Astrocyte (in vitro differentiated cells and primary cell): ENCODE measurements at regions not wholly inside any gene's neighbourhood (a gene's known extent, or its start where the extent isn't known, plus 50 kb on each side); places are given as distances from the start of the nearest gene placed in this dataset.

ENCODE experiments used
- DNase-seq: peaks from one replicate; pipeline ENCODE4 v3.0.0-alpha.2; 2010; ENCODE audit warnings: low read depth
- FAIRE-seq: peaks from 2 replicates; lab custom pipeline; 2011; peaks lifted over from hg19 to GRCh38; lab: Jason Lieb, UNC
- H2AFZ ChIP-seq: 2 replicates; pipeline ENCODE4 v1.6.0; 2012; ENCODE audit warnings: low read depth, low read length, inconsistent platforms
- H3K27ac ChIP-seq: 2 replicates; pipeline ENCODE4 v1.5.1; 2011; ENCODE audit warnings: low read depth, low read length, inconsistent platforms
- H3K27me3 ChIP-seq: 2 replicates; pipeline ENCODE4 v1.6.0; 2011; ENCODE audit warnings: low read length, inconsistent platforms; ENCODE audit not compliant: insufficient read depth
- H3K36me3 ChIP-seq: 2 replicates; pipeline ENCODE4 v1.5.1; 2011; ENCODE audit warnings: low read length, inconsistent platforms; ENCODE audit not compliant: insufficient read depth
- H3K4me1 ChIP-seq: 2 replicates; pipeline ENCODE4 v1.5.1; 2011; ENCODE audit warnings: low read length, inconsistent platforms; ENCODE audit not compliant: insufficient read depth
- H3K4me2 ChIP-seq: 2 replicates; pipeline ENCODE4 v1.6.0; 2012; ENCODE audit warnings: low read length, inconsistent platforms
- H3K4me3 ChIP-seq: 2 replicates; pipeline ENCODE4 v1.5.1; 2011; ENCODE audit warnings: low read depth, mild to moderate bottlenecking, low read length, inconsistent platforms; ENCODE audit not compliant: insufficient read depth
- H3K79me2 ChIP-seq: 2 replicates; pipeline ENCODE4 v1.6.0; 2012; ENCODE audit warnings: mild to moderate bottlenecking, low read length, inconsistent platforms; ENCODE audit not compliant: insufficient read depth
- H3K9ac ChIP-seq: 2 replicates; pipeline ENCODE4 v1.6.0; 2012; ENCODE audit warnings: mild to moderate bottlenecking, low read length, inconsistent platforms
- H3K9me3 ChIP-seq: 2 replicates; pipeline ENCODE4 v1.5.1; 2012; ENCODE audit warnings: low read depth, mild to moderate bottlenecking, low read length, inconsistent platforms; ENCODE audit not compliant: insufficient read depth
- H4K20me1 ChIP-seq: 2 replicates; pipeline ENCODE4 v1.6.0; 2012; ENCODE audit warnings: low read length, inconsistent platforms; ENCODE audit not compliant: insufficient read depth
- H3K27ac Mint-ChIP-seq: one replicate; pipeline ENCODE4 v1.8.0; 2021; ENCODE audit warnings: mild to moderate bottlenecking, mixed read lengths; ENCODE audit not compliant: unreplicated experiment
- H3K27me3 Mint-ChIP-seq: one replicate; pipeline ENCODE4 v1.8.0; 2021; ENCODE audit warnings: low read depth, mixed read lengths; ENCODE audit not compliant: unreplicated experiment
- H3K36me3 Mint-ChIP-seq: one replicate; pipeline ENCODE4 v1.8.0; 2021; ENCODE audit warnings: low read depth, mixed read lengths; ENCODE audit not compliant: unreplicated experiment
- H3K4me1 Mint-ChIP-seq: one replicate; pipeline ENCODE4 v1.8.0; 2021; ENCODE audit warnings: low read depth, mixed read lengths; ENCODE audit not compliant: unreplicated experiment
- H3K4me3 Mint-ChIP-seq: one replicate; pipeline ENCODE4 v1.8.0; 2021; ENCODE audit warnings: mild to moderate bottlenecking, moderate library complexity, mixed read lengths; ENCODE audit not compliant: unreplicated experiment
- H3K9me3 Mint-ChIP-seq: one replicate; pipeline ENCODE4 v1.8.0; 2021; ENCODE audit warnings: mild to moderate bottlenecking, mixed read lengths; ENCODE audit not compliant: unreplicated experiment
- EZH2 ChIP-seq: IDR thresholded peaks from 2 replicates; pipeline ENCODE4 v1.6.1; 2012; ENCODE audit warnings: mild to moderate bottlenecking, low read length, inconsistent platforms; ENCODE audit not compliant: insufficient read depth
- TF ChIP-seq, protein P1 (sequence below): IDR thresholded peaks from 2 replicates; pipeline ENCODE4 v1.5.1; 2011; ENCODE audit warnings: low read depth, mild to moderate bottlenecking, inconsistent platforms, low read length, moderate library complexity; ENCODE audit not compliant: insufficient read depth

DNA sequence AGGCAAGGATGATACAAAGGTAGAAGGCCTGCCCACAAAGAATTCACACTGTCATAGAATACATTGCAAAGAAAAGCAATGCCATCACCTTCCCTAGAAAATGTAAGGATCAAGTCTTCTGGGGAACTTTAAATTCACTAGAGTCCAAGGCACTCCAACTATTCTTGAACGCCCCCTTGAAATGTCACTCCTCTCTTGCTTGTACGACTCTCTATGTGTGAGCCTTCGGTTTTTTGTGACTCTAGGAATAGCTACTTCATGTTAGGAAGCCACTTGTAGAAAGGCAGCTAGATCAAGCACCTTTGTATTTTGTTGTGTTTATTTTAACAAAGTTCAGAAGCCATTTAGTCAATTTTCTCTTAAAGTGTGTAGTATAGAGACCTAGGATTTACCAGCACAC is 159.2 kb upstream of the ARID1B start:
- DNase-seq, result no peak
- no peaks in the 10 kb centered on the region for H3K4me1 Mint-ChIP-seq
- no peak overlapping the region for H3K27ac ChIP-seq
- H3K4me3 Mint-ChIP-seq, result no peak overlapping the region
- peaks cover 5% of the 10 kb centered on the region for H3K27me3 Mint-ChIP-seq
- FAIRE-seq, result no peak
- no peaks in the 10 kb centered on the region for H3K79me2 ChIP-seq
- H3K27ac Mint-ChIP-seq, result no peak overlapping the region
- peaks cover 12% of the 10 kb centered on the region for H3K9me3 Mint-ChIP-seq
- H3K27me3 ChIP-seq, result no peaks in the 10 kb centered on the region
- no peak overlapping the region for H3K4me3 ChIP-seq
- no peaks in the 10 kb centered on the region for H4K20me1 ChIP-seq
- no peaks in the 10 kb centered on the region for H3K4me1 ChIP-seq
- H3K36me3 Mint-ChIP-seq, result no peaks in the 10 kb centered on the region
- no peaks in the 10 kb centered on the region for H3K36me3 ChIP-seq
- no peak overlapping the region for H3K4me2 ChIP-seq
- H3K9me3 ChIP-seq, result peaks cover 5% of the 10 kb centered on the region
- no peak overlapping the region for H2AFZ ChIP-seq
- TF ChIP-seq EZH2, result no peak
- TF ChIP-seq, protein P1, sequence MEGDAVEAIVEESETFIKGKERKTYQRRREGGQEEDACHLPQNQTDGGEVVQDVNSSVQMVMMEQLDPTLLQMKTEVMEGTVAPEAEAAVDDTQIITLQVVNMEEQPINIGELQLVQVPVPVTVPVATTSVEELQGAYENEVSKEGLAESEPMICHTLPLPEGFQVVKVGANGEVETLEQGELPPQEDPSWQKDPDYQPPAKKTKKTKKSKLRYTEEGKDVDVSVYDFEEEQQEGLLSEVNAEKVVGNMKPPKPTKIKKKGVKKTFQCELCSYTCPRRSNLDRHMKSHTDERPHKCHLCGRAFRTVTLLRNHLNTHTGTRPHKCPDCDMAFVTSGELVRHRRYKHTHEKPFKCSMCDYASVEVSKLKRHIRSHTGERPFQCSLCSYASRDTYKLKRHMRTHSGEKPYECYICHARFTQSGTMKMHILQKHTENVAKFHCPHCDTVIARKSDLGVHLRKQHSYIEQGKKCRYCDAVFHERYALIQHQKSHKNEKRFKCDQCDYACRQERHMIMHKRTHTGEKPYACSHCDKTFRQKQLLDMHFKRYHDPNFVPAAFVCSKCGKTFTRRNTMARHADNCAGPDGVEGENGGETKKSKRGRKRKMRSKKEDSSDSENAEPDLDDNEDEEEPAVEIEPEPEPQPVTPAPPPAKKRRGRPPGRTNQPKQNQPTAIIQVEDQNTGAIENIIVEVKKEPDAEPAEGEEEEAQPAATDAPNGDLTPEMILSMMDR, result no peak
- no peak overlapping the region for H3K9ac ChIP-seq

DNA sequence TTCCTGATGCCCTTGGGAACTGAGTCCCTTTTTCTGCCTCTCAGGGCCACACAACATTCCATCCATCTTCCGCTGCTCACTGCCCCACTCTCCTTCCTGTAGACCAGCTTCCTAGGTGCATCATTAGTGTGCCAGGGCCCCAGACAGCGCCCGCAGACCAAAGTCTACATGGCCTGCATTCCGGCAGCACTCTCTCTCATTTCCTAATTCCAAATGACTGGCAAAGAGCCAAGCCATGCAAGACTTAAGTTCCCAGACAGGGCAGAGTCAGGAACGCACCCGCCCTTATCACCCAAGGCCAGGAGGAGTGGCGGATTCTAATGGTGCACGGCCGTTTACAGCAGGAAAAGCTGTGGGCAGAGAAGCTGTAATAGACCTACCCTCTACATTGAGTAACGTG is 159.8 kb upstream of the ARID1B start:
- H3K4me1 ChIP-seq, result no peaks in the 10 kb centered on the region
- Mint-ChIP-seq H3K27me3 (peaks cover 5% of the 10 kb centered on the region), H3K9me3 (peaks cover 17% of the 10 kb centered on the region), H3K36me3 (no peaks in the 10 kb centered on the region), H3K27ac (no peak overlapping the region), H3K4me3 (no peak overlapping the region), H3K4me1 (no peaks in the 10 kb centered on the region)
- no peaks in the 10 kb centered on the region for H3K27me3 ChIP-seq
- no peaks in the 10 kb centered on the region for H4K20me1 ChIP-seq
- H3K27ac ChIP-seq, result no peak overlapping the region
- H3K9ac ChIP-seq, result no peak overlapping the region
- peaks cover 5% of the 10 kb centered on the region for H3K9me3 ChIP-seq
- no peak for FAIRE-seq
- TF ChIP-seq EZH2, result no peak
- TF ChIP-seq, protein P1, result no peak
- no peak overlapping the region for H3K4me3 ChIP-seq
- no peaks in the 10 kb centered on the region for H3K36me3 ChIP-seq
- H3K79me2 ChIP-seq, result no peaks in the 10 kb centered on the region
- no peak overlapping the region for H3K4me2 ChIP-seq
- no peak overlapping the region for H2AFZ ChIP-seq
- peak; percentile 45 for DNase-seq

DNA sequence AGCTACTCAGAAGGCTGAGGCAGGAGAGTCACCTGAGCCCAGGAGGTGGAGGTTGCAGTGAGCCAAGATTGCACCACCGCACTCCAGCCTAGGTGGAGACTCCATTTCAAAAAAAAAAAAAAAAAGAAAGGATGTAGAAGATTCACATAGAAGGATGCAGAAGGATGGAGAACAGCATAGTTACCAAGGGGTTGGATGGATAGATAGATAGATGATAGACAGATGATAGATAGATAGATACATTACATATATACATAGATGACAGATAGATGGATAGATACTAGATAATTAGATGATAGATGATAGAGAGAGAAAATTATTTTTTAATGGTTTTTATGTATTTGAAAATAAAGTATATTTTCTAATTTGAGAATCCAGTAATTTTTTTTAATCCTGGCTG is 160.7 kb upstream of the ARID1B start:
- Mint-ChIP-seq H3K36me3 (no peaks in the 10 kb centered on the region), H3K9me3 (peaks cover 24% of the 10 kb centered on the region), H3K4me3 (no peak overlapping the region), H3K27me3 (peaks cover 5% of the 10 kb centered on the region), H3K4me1 (no peaks in the 10 kb centered on the region), H3K27ac (no peak overlapping the region)
- TF ChIP-seq EZH2, result no peak
- TF ChIP-seq, protein P1, result no peak
- FAIRE-seq (no peak), DNase-seq (no peak)
- H3K4me2 ChIP-seq, result no peak overlapping the region
- no peak overlapping the region for H3K4me3 ChIP-seq
- H2AFZ ChIP-seq, result no peak overlapping the region
- no peaks in the 10 kb centered on the region for H4K20me1 ChIP-seq
- no peaks in the 10 kb centered on the region for H3K36me3 ChIP-seq
- no peak overlapping the region for H3K27ac ChIP-seq
- peaks cover 5% of the 10 kb centered on the region for H3K9me3 ChIP-seq
- no peaks in the 10 kb centered on the region for H3K4me1 ChIP-seq
- H3K27me3 ChIP-seq, result no peaks in the 10 kb centered on the region
- H3K79me2 ChIP-seq, result no peaks in the 10 kb centered on the region
- H3K9ac ChIP-seq, result no peak overlapping the region
